GM19351 (cell line): ENCODE measurements at regions not wholly inside any gene's neighbourhood (a gene's known extent, or its start where the extent isn't known, plus 50 kb on each side); places are given as distances from the start of the nearest gene placed in this dataset.
"Not testable (repeated sequence)": the region's sequence is repeated elsewhere in the genome, so short reads cannot be mapped to it uniquely, and the experiment has no call there.

Source experiments
- ATAC-seq: cut with Tn5 transposase; IDR thresholded peaks from one replicate; pipeline ENCODE4 v1.9.1; 2021; ENCODE audit warnings: mild to moderate bottlenecking, moderate library complexity; ENCODE audit not compliant: unreplicated experiment

DNA sequence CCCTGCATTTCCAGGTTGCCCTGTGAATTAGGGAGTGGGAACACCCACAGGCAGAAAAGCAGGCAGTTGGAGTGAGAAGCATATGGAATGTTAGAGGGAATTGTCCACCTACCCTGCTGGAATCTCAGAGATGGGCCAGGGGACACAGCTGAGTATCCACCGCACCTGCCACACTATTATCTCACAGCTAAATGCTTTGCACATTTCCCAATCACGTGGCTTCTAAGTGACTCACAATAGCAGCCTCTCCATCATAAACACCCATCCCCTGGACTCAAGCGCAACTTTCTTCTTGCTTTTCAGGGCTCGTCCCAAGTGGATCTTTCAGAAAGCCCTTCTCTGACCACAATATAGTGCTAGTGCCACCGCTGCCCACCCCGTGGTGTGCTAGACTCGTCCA lies 389.0 kb upstream of the LMCD1 start:
- no peak for ATAC-seq

GRCh38 chr3:8113626-8114025 lies 388.0 kb upstream of the LMCD1 start:
- no peak for ATAC-seq

GRCh38 chr3:8128686-8129085 lies 372.9 kb upstream of the LMCD1 start:
- no peak for ATAC-seq

GRCh38 chr3:8136553-8136952 lies 365.1 kb upstream of the LMCD1 start:
- ATAC-seq: no peak

GRCh38 chr3:8143186-8143585 lies 358.4 kb upstream of the LMCD1 start:
- ATAC-seq: no peak

DNA sequence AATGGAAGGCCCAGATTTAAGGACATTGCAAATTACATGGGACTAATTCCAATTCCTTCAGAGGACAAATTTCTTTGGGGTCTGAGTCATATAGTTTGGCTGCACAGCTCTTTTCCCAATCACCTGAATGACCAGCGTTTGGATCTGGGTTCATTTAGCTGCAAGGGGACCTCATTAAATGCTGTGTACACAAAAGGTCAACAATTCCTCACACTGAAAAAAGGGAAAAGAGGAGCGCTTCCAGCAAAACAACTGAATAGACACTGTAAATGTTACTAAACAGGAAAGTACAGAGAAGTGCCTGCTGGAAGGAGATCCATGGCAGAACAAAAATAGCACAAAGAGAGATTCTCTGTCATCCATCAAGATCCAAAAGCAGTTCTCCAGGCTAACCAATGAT lies 356.0 kb upstream of the LMCD1 start:
- ATAC-seq: no peak

DNA sequence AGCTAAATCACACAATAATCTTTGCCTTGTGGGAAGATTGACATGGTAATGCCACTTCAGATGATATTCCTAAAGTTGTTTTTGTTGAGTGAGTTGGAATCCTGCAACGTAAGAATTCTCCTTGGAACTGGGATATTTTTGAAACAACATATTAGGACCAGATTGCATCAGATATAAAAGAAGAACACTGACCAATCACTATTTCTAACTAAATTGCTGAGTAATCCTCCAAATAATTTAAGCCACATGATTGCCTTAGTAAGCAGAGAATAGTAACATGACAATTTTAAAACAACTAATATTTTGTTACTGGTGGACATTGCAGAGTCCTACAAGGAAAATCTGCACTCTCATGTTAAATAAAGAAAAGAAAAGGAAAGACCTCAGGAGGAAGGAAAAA lies 353.9 kb upstream of the LMCD1 start:
- ATAC-seq: no peak

DNA sequence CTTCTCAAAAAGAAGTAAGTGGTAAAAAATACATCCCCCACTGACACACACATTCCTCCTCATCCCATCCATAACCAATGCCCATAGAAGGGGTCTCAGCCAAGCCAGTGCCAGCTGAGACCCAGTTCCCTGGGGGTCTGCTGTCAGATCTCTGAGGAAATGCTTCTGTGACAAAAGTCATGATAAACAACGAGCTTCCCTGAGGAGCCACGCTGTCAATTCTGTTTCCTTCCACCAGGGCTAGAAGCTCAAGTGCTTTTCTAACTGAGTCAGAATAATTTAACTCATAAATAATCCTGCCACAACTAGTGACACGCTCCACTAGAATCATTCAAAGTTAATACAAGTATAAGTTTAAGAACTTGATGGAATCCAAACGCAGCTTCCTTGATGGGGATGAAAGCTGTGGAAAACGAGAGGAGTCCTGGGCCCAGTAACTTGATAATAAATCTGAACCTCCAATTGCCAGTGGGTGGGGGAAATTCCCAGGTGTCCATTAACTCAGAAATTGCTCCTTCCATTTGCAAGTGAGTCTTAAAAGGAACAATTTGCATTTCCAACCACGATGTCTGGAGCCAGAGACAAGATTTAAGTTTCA lies 348.7 kb upstream of the LMCD1 start:
- ATAC-seq: no peak

DNA sequence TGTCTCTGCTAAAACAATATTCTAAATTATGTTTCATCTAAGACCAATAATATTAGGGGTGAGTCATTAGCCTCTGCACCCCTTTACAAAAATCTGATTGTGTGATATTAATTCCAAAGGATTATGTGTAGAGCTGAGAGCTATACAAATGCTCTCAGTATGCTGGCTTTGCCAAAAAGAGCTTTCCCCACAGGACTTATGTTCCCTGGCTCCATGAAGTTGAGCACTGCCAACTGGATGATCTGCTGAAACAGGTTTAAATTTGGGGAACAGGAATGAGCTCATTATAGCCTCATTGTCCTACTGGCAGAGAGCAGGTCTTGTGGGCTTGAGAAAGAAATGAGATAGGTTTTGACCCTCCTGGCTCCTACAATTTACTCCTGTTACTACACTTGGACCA lies 347.8 kb upstream of the LMCD1 start:
- ATAC-seq: no peak

- no peak for ATAC-seq
These were observed 347.0 kb upstream of the LMCD1 start for GRCh38 chr3:8154617-8155016.

DNA sequence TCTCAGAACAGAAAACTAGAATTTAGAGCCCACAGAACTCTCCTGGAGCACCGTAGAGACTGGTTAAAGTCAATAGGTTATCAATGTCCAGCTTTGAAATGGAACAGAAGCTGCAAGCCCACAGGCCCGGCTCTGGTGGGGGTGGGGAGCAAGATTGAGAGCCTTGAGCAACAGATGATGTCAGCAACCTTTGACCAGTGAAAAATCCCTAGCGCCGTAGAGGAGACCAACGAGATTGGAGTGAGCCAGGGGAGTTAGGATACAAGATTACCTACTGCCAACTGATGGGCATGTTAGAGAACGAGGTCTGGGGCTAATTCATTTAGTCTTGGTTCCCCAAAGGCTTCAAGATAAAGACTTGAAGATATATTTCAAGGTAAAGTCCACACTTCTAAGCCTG lies 345.5 kb upstream of the LMCD1 start:
- no peak for ATAC-seq

GRCh38 chr3:8156831-8157230 lies 344.8 kb upstream of the LMCD1 start:
- ATAC-seq: no peak

GRCh38 chr3:8157640-8158039 lies 344.0 kb upstream of the LMCD1 start:
- ATAC-seq: no peak

- ATAC-seq: no peak
These were observed 337.5 kb upstream of the LMCD1 start for GRCh38 chr3:8164145-8164544.

- no peak for ATAC-seq
These were observed 335.6 kb upstream of the LMCD1 start for GRCh38 chr3:8166014-8166413.

DNA sequence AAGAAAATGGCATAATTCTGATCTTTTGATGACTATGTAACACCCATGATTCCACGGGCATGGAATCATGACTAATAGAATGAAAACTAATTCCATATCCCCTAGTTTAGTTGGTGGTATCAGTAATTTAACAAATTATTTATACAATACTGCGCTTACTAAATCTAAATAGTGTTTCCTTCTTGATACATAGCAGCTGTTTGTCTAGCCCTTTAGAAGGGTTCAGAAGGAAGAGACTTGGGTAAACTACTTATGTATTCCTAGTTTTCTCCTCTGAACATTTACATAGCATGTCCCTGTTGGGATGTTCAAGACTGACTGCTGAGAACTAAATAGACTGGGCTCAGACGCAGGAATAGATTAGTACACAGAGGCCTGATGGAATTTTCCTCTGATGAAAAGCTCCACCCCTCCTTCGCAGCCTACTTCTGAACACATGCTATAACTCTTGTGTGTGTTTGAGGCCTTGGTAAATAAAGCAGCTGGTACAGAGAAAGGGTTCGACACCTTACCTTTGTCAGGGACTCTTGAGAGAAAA lies 330.6 kb upstream of the LMCD1 start:
- no peak for ATAC-seq

DNA sequence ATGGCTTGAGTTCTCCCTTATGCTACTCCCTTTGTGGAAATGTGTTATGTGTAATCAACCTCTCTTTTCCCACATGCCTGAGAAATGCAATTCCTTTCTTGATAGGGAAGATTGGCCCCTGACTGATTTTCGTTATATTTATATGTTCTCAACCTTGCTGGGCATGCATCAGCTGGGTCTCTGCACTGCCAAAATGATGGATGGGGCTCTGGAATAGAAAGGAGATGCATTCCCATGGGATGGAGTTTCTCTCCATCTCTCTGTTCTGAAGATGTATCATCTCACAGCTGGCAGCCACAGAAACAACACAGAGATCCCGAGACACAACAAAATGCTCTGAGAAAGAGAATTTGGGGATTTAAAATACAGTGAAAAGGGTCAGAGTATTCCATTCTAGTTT lies 327.7 kb upstream of the LMCD1 start:
- ATAC-seq: no peak

- ATAC-seq: not testable (repeated sequence)
These were observed 324.7 kb upstream of the LMCD1 start for GRCh38 chr3:8176759-8177483.

DNA sequence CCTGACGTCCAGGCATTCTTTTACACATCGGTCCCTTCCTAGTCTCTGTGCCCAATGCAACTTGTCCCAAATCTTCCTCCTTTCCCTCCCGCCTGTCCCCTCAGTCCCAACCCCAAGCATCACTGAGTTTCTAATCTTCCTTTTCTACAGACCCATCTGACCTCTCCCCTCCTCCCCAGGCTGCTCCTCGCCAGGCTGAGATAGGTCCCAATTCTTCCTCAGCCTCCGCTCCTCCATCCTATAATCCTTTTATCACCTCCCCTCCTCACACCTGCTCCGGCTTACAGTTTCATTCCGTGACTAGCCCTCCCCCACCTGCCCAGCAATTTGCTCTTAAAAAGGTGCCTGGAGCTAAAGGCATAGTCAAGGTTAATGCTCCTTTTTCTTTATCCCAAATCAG lies 323.1 kb upstream of the LMCD1 start:
- ATAC-seq: not testable (repeated sequence)

GRCh38 chr3:8182904-8183303 lies 318.7 kb upstream of the LMCD1 start:
- ATAC-seq: no peak

DNA sequence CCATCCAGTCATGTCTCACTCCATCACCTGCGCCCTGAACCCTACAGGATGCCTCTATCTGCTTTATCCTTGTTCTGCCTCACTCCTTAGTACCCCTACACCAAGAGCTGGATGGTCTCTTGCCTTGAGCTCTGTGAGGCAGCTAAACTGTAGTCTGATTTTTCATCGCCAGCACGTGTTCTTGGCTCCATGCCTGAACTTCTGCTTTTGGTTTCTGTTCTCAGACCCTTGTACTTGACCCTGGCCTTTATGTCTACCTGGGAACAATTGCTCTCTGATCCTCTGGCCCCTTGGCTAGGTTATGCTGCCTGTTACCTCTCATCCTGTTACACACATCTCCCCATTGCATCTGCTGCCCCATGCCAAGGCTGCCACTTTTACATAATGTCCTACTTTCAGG lies 318.0 kb upstream of the LMCD1 start:
- ATAC-seq: peak; percentile 81

DNA sequence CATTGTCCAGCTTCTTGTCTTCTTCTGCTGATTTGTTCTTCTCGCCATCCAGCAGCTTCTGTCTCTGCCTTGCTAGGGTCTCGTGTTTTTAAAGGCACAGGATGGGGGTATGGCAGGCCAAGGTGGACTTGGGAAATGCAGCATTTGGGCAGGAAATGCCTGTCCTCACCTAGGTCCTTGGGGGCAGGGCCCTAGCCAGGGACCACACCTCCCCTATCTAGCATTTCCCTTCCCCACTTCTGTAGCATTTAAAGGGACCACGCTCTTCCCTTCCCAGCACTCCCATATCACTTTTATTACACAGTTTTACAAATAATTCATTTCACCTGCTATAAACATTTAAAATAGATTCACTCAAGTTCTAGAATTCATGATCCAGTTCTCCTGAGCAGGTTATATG lies 315.4 kb upstream of the LMCD1 start:
- no peak for ATAC-seq

GRCh38 chr3:8187996-8188395 lies 313.6 kb upstream of the LMCD1 start:
- ATAC-seq: no peak
